ENCODE measurements at regions not wholly inside any gene's neighbourhood (a gene's known extent, or its start where the extent isn't known, plus 50 kb on each side); places are given as distances from the start of the nearest gene placed in this dataset.

GRCh38 chr1:104702731-104703130 is 953.0 kb downstream of the AMY1C start:
- DNase-seq (ENCODE audit: low spot score), result no peak

DNA sequence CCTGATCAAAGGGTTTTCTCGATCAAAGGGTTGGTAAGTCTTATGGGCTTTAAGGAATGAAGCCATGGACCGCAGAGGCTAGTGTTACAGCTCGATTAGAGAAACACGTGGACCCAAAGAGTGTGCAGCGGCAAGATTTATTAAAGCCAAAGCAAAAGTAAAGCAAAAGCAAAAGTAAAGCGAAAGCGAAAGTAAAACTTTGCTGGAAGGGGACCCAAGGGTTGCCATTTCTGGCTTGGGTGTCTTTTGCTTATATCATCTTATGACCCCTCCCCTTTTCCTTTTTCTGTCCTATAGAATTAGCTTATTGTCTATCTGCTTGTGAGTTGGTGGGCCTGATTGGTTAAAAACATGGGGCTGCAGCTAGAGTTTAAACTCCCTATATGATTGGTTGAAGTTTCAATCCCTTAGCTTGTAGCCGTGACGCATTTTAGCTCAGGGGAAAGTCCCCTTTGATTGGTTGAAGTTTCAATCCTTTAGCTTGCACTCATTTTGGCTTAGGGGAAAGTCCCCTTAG is 957.0 kb downstream of the AMY1C start:
- DNase-seq (ENCODE audit: low spot score), result no peak

DNA sequence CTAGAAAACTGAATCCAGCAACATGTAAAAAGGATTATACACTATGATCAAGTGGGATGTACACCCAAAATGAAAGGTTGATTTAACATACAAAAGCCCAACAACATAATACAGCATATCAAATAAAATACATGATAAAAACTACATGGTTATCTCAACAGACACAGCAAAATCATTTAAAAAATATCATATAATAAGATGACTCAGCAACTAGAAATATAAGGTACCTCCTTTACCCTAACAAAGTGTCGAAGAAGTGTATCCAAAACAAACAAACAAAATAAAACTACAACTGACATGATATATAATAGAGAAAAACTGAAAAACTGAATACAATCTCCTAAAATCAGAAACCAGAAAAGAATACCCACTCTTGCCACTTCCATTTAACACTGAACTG is 969.1 kb downstream of the AMY1C start:
- DNase-seq (ENCODE audit: low spot score), result no peak

DNA sequence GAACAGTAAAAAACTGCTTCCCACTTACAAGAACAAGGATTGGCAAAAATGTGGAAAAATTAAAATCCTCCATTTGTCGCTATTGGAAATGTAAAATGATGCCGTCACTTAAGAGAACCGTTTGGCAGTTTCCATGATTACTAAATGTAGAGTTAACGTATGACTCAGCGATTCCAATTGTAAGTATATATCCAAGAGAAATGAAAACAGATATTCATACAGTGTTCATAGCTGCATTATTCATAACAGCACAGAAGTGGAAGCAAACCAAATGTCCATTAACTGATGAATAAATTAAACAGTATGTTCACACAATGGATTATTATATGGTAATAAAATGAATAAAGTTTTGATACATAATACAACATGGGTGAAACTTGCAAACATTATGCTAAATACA is 971.0 kb downstream of the AMY1C start:
- no peak for DNase-seq (ENCODE audit: low spot score)

- DNase-seq (ENCODE audit: low spot score), result no peak
Measured at GRCh38 chr1:104726917-104727316, 977.2 kb downstream of the AMY1C start.

DNA sequence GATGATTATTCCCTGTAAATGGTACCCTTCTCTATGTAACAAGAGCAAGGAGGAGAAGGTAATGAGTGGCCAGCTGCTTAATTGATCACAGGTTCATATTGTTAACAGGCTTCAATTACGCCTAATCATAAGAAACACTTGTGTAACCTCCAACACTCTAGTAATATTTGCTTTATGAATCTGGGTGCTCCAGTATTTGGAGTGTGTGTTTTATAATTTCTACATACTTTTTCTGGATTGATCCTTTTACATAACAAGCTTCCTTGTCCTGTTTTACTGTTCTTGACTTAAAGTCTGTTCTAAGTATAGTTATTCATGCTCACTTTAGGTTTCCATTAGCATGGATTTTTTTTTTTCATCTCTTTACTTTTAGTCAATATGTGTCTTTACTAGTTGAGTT is 984.2 kb downstream of the AMY1C start:
- DNase-seq (ENCODE audit: low spot score), result no peak

GRCh38 chr1:104745875-104746274 is 996.2 kb downstream of the AMY1C start:
- DNase-seq (ENCODE audit: low spot score), result no peak

GRCh38 chr1:104746994-104747393 is 997.3 kb downstream of the AMY1C start:
- no peak for DNase-seq (ENCODE audit: low spot score)

DNA sequence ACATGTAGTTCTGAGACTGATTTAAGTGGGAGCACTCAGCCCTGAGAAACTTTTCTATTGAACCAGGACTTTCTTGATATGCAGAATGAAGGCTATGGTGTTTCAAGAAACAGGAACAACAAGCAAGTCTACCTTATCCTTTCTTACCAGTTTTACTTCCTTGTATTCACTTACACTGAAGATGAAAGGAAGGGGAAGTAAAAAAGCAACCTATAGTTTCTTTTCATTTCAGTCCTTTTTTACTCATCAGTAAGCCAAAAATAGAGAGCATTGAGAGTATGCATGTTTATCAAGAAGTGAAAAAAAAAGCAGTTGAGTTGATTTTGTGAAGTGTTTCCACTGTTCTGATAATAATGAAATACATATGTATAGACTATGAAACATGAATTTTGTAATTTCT is 1010.3 kb downstream of the AMY1C start:
- DNase-seq (ENCODE audit: low spot score), result no peak

DNA sequence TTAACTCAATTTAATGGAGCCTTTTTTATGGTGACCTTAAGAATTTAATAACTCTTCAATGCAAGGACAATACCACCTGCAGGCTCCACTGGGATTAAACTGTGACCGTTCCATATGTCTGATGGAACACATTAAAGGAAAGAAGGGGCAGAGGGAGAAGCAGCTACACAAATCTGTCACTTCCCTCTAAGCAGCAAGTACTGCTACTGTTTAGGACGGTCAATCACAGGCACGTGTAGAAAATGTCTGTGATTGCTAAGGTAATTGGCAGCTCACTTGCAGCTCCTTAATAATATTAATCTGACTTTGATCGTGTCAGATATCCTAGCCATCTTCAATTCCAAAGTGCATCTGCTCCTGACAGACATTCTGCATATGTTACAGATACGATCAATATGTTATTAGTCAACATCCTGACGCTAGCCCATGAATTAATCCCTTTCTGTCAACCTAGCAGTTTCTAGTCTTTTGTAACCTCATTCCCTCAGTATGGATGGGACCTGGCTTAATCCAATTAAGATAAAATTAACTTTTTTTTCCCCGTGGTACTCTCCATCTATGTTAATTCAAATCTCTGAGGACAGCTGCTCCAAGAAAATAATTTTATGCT is 1012.4 kb downstream of the AMY1C start:
- DNase-seq (ENCODE audit: low spot score), result no peak

DNA sequence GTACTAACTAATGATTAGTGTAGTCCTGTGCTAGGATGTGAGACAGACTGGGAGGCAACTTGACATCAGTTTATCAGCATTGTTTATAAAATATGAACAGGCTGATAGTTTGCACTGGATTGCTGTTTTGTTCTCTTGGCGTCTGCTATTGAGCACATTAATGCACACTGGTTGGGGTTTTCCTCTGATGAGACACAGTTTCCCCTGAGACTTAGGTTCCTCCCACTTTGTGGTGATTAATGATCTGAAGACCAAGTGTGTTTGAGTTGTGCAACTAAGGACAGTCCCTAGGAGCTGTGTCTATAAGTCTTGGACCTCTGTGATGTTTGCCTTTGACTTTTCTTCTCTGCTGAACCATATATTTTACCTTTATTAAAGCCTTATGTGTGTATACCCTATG is 1015.4 kb downstream of the AMY1C start:
- DNase-seq (ENCODE audit: low spot score), result no peak

GRCh38 chr1:104768466-104768865 is 1018.8 kb downstream of the AMY1C start:
- no peak for DNase-seq (ENCODE audit: low spot score)

- DNase-seq (ENCODE audit: low spot score), result peak; percentile 17
Measured at GRCh38 chr1:104780470-104781078, 1030.9 kb downstream of the AMY1C start.

DNA sequence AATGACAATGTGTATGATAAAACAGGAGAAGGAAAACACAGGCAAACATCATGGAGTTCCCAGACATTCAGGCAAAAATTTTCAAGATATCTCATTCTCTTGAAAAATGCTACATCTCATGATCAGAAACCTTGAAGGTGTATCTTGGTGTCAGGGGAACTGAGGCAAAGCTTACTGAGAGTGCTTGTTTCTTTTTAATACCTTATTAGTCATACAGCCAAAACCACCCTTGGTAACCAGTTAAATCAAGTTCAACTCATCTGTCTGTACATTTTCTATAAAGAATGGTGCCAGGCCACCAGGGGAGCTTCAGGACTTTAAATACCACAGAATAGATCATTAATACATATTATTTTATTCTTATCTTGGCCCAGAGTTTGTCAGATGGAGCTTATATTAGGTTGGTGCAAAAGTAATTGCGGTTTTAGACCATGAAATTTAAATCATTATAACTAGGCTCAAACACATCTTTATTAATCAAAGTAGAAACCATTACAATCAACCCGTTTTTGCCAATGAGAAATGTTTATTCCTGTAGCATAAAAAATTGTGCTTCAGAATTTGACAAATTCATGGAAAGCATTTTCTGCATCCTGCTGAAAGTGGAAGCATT is 1036.0 kb downstream of the AMY1C start:
- DNase-seq (ENCODE audit: low spot score), result no peak

GRCh38 chr1:104787866-104788510 is 1038.3 kb downstream of the AMY1C start:
- no peak for DNase-seq (ENCODE audit: low spot score)

DNA sequence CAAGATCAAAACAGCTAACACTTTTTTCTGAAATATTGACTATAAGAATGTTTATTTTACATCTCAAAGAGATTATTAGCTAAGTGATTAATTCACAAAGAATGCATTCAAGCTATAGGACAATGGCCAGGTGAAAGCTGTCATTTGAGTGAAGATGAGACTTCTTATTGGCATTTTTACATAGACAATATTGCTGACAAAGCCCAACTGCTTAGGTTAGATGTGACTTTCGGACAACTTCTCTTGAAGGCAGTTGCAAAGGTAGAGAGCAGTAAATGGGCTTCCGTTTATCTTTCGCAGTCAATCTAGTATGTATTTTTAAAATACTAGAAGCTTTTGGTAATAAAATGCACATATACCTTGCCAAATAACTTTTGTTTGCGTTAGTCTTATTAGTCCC is 1041.3 kb downstream of the AMY1C start:
- DNase-seq (ENCODE audit: low spot score), result no peak

DNA sequence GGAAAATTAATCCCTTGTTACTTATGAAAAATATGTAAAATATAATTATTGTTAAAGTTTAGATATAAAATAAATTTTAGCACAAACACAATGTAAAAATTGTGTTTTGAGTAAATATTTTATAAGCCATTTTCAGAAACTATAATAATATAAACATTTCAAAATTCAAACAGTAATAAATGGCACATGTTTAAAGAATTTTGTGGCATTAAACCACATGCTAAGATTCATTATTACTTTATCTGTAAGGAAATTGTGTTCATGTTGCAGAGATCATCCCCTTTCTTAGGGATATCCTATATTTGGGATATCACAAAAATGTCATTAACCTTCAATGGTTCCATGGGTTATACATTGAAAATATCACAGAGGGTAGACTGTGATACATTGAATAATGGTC is 1044.3 kb downstream of the AMY1C start:
- no peak for DNase-seq (ENCODE audit: low spot score)

- DNase-seq (ENCODE audit: low spot score), result no peak
Measured at GRCh38 chr1:104795931-104796330, 1046.2 kb downstream of the AMY1C start.

DNA sequence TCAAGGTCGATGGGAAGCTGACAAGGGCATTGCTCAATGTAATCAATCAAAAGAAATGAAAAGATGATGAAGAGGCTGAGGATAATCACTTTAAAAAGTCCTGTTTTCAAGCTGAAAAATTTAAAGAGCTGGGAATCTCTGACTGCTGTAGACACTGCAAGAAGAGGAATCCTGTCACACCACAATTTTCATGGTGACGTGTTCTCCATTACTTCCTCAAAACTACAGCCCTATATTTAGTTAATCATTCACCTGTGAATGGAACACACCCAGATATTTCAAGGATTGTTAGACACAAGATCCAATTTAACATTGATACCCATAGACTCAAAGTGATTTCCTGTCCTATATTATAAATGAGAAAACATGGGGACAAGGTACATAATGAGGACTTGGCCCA is 1048.3 kb downstream of the AMY1C start:
- DNase-seq (ENCODE audit: low spot score), result no peak

DNA sequence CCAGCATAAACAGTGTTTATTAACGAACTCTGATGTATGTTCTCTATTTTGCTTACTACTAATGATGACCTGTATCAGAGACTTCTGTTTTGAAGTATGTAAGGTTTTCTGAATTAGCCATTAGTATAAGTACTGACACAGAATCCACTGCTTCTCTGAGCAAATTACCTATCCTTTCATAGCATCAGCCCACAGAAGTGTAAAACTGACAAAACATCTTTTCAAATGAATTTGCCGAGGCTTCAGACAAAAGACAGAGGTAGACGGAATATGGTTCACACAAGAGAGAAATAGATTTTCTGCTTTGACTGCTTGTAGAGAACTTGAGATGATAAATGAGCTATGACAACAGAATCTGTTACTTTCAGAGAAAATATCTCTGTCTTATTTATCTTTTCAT is 1051.6 kb downstream of the AMY1C start:
- no peak for DNase-seq (ENCODE audit: low spot score)

GRCh38 chr1:104804147-104804546 is 1054.4 kb downstream of the AMY1C start:
- DNase-seq (ENCODE audit: low spot score), result no peak

GRCh38 chr1:104807590-104807989 is 1057.9 kb downstream of the AMY1C start:
- DNase-seq (ENCODE audit: low spot score), result no peak

DNA sequence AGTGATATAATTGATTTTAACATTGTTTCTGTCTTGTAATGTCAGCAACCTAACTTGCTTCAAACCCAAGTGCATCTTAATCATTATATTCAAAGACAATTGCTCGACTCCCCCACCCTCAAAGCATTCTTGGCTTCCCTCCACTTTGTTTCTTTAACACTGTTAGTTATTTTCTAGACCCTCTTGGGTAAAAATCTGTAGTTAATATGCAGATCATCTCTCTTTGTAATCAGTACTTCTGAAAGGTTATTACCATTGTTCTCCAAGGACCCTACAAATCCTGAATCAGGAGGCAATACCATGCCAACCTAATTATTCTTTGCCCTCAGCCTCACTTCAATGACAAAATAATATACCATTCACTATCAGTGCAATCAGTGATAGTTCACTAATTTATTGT is 1075.7 kb downstream of the AMY1C start:
- DNase-seq (ENCODE audit: low spot score), result no peak
